ENCODE measurements at regions not wholly inside any gene's neighbourhood (a gene's known extent, or its start where the extent isn't known, plus 50 kb on each side); places are given as distances from the start of the nearest gene placed in this dataset.

DNA sequence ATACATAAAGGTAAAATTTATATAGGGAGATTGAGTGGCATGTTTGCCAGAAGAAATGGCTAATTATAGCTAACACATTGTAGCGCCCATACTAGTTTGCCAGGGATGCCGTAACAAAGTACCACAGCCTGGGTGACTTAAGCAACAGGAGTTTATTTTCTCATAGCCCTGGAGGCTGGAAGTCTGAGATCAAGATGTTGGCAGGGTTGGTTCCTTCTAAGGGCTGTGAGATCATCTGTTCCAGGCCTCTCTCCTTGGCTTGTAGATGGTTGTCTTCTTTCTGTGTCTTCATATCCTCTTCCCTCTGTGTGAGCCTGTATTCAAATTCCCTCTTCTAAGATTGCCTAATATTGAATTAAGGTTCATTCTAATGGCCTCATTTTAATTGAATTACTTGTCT is 417.5 kb upstream of the OPRM1 start:
- TF ChIP-seq CTCF (conservative IDR thresholded peaks at IDR 0.05; ENCODE audit: low read depth, low read length) (no peak), MXI1 (IDR thresholded peaks at IDR 0.05; ENCODE audit: borderline replicate concordance, low read depth, low read length) (no peak), MAZ (IDR thresholded peaks at IDR 0.05; ENCODE audit: borderline replicate concordance, low read depth, low read length) (no peak), POLR2A (IDR thresholded peaks at IDR 0.05; ENCODE audit: low read depth, low read length) (no peak), MAFK (IDR thresholded peaks at IDR 0.05; ENCODE audit: low read depth, low read length) (no peak), RFX5 (IDR thresholded peaks at IDR 0.05; ENCODE audit: low read depth, low read length) (no peak), CHD1 (IDR thresholded peaks at IDR 0.05; ENCODE audit: low read depth, low read length) (no peak), CEBPB (IDR thresholded peaks at IDR 0.05; ENCODE audit: low read depth, low read length) (no peak), RAD21 (IDR thresholded peaks at IDR 0.05; ENCODE audit: low read length) (no peak), SMC3 (IDR thresholded peaks at IDR 0.05; ENCODE audit: low read depth, low read length) (no peak), BHLHE40 (IDR thresholded peaks at IDR 0.05; ENCODE audit: low read depth, low read length) (no peak)
- TF ChIP-seq, protein P1, sequence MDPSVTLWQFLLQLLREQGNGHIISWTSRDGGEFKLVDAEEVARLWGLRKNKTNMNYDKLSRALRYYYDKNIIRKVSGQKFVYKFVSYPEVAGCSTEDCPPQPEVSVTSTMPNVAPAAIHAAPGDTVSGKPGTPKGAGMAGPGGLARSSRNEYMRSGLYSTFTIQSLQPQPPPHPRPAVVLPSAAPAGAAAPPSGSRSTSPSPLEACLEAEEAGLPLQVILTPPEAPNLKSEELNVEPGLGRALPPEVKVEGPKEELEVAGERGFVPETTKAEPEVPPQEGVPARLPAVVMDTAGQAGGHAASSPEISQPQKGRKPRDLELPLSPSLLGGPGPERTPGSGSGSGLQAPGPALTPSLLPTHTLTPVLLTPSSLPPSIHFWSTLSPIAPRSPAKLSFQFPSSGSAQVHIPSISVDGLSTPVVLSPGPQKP (IDR thresholded peaks at IDR 0.05; ENCODE audit: borderline replicate concordance, low read depth, low read length) = no peak
